Vagina (tissue), 2 donors: ENCODE measurements at regions not wholly inside any gene's neighbourhood (a gene's known extent, or its start where the extent isn't known, plus 50 kb on each side); places are given as distances from the start of the nearest gene placed in this dataset.

Experiments
- DNase-seq, 2 donors: peaks; one replicate each; pipeline ENCODE4 v3.0.0-alpha.2; 2017; ENCODE audit errors: extremely low spot score in 2 of 2
- H3K27ac ChIP-seq: fragments of 200-600 bp; sonication (generic); one replicate; pipeline ENCODE4 v1.5.1; 2019
- H3K27me3 ChIP-seq: fragments of 200-600 bp; sonication (generic); one replicate; pipeline ENCODE4 v1.5.1; 2019
- H3K36me3 ChIP-seq, 2 donors: fragments of 200-600 bp; sonication (generic); one replicate each; pipeline ENCODE4 v1.5.1; 2017 to 2019
- H3K4me1 ChIP-seq: fragments of 200-600 bp; sonication (generic); one replicate; pipeline ENCODE4 v1.5.1; 2019
- H3K4me3 ChIP-seq, 2 donors: fragments of 200-600 bp; sonication (generic); 1 replicate in 1 of 2; 2 replicates in 1 of 2; pipeline ENCODE4 v1.5.1; 2016 to 2019
- H3K9me3 ChIP-seq: fragments of 200-600 bp; sonication (generic); one replicate; pipeline ENCODE4 v1.5.1; 2019
- POLR2A ChIP-seq, 2 donors: fragments of 450-650 bp; IDR thresholded peaks; one replicate each; pipeline ENCODE4 v1.6.1; 2017; ENCODE audit warnings: antibody characterized with exemption in 2 of 2, mild to moderate bottlenecking in 2 of 2, moderate library complexity in 2 of 2
- POLR2AphosphoS5 ChIP-seq, 2 donors: sonication (generic); formaldehyde crosslinking; IDR thresholded peaks; one replicate each; pipeline ENCODE4 v1.9.0; 2017; ENCODE audit warnings: antibody characterized with exemption in 2 of 2, mild to moderate bottlenecking in 2 of 2, low read depth in 1 of 2; ENCODE audit not compliant: insufficient read depth in 1 of 2
- intact Hi-C: fragments of 100-400 bp; cut with DNase I; formaldehyde crosslinking; loops from one replicate; pipeline ENCODE4 v1.15.1; 2023
- TF ChIP-seq, protein P1 (sequence below), 3 experiments: fragments of 450-650 bp in 2 of 3; fragments of 200-600 bp in 1 of 3; sonication (generic) in 1 of 3; IDR thresholded peaks; one replicate each; pipeline ENCODE4 v1.5.1; 2017 to 2019; ENCODE audit warnings: antibody characterized with exemption in 3 of 3, mild to moderate bottlenecking in 2 of 3, moderate library complexity in 2 of 3

DNA sequence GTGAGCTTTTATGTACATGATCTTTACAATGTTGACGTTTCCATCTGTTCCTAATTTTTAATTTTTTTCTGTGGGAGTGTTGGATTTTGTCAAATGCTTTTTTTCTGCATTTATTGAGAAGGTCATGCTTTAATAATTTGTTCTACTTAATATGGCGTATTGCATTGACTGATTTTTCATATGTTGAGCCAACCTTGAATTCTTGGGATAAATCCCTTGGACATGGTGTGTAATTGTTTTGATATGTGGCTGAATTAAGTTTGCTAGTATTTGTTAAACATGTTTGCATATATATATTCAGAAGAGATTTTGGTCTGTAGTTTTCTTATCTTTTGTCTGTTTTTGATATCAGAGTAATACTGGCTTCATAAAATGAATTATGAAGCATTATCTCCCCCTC lies 256.7 kb downstream of the EDEM1 start:
- Histone ChIP-seq H3K4me3 (no peak overlapping the region), H3K9me3 (no peaks in the 10 kb centered on the region), H3K27ac (no peak overlapping the region), H3K36me3 (no peaks in the 10 kb centered on the region), H3K27me3 (no peaks in the 10 kb centered on the region), H3K4me1 (no peaks in the 10 kb centered on the region)
- intact Hi-C loops: no loop called here
- TF ChIP-seq, protein P1, sequence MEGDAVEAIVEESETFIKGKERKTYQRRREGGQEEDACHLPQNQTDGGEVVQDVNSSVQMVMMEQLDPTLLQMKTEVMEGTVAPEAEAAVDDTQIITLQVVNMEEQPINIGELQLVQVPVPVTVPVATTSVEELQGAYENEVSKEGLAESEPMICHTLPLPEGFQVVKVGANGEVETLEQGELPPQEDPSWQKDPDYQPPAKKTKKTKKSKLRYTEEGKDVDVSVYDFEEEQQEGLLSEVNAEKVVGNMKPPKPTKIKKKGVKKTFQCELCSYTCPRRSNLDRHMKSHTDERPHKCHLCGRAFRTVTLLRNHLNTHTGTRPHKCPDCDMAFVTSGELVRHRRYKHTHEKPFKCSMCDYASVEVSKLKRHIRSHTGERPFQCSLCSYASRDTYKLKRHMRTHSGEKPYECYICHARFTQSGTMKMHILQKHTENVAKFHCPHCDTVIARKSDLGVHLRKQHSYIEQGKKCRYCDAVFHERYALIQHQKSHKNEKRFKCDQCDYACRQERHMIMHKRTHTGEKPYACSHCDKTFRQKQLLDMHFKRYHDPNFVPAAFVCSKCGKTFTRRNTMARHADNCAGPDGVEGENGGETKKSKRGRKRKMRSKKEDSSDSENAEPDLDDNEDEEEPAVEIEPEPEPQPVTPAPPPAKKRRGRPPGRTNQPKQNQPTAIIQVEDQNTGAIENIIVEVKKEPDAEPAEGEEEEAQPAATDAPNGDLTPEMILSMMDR (IDR thresholded peaks at IDR 0.05): no peak
- TF ChIP-seq POLR2AphosphoS5 (IDR thresholded peaks at IDR 0.05; ENCODE audit: insufficient read depth in 1 of 2, low read depth in 1 of 2): no peak
- TF ChIP-seq POLR2A (IDR thresholded peaks at IDR 0.05): no peak
- no peak for DNase-seq

DNA sequence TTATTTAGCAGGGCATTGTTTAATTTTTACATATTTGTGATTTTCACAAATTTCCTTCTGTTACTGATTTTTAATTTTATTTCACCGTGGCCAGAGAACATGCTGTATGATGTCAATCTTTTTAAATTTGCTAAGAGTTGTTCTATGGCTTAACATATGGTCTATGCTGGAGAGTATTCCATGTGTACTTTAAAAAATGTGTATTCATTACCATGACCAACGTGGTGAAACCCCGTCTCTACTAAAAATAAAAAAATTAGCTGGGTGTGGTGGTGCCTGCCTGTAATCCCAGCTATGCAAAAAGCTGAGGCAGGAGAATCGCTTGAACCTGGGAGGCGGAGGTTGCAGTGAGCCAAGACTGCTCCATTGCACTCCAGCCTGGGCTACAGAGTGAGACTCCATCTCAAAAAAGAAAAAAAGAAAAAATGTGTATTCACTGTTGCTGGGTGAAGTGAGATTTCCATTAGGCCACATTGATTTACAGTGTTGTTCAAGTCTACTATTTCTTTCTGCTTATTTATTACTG lies 258.2 kb downstream of the EDEM1 start:
- Histone ChIP-seq H3K27me3 (no peaks in the 10 kb centered on the region), H3K4me1 (no peaks in the 10 kb centered on the region), H3K9me3 (no peaks in the 10 kb centered on the region), H3K4me3 (no peak overlapping the region), H3K36me3 (no peaks in the 10 kb centered on the region), H3K27ac (no peak overlapping the region)
- no peak for TF ChIP-seq POLR2AphosphoS5 (IDR thresholded peaks at IDR 0.05; ENCODE audit: insufficient read depth in 1 of 2, low read depth in 1 of 2)
- TF ChIP-seq, protein P1 (IDR thresholded peaks at IDR 0.05): no peak
- TF ChIP-seq POLR2A (IDR thresholded peaks at IDR 0.05): no peak
- no peak for DNase-seq
- intact Hi-C loops: no loop called here

DNA sequence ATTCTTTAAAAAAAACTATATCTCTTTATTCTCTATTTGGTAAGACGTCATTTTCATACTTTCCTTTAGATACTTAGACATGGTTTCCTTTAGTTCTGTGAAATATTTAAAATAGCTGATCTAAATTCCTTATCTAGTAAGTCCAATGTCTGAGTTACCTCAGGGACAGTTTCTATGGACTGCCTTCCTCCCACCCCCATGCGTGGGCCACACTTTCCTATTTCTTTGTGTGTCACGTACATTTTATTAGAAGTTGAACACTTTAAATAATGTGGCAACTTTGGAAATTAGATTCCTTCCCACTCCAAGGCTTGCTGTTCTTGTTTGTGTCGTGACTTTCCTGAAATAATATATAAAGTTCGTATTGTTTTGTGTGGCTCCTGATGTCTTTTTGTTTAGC lies 260.7 kb downstream of the EDEM1 start:
- no peak for TF ChIP-seq POLR2A (IDR thresholded peaks at IDR 0.05)
- no peak for TF ChIP-seq POLR2AphosphoS5 (IDR thresholded peaks at IDR 0.05; ENCODE audit: insufficient read depth in 1 of 2, low read depth in 1 of 2)
- Histone ChIP-seq H3K27me3 (no peaks in the 10 kb centered on the region), H3K27ac (no peak overlapping the region), H3K4me1 (no peaks in the 10 kb centered on the region), H3K9me3 (no peaks in the 10 kb centered on the region), H3K4me3 (no peak overlapping the region), H3K36me3 (no peaks in the 10 kb centered on the region)
- no peak for DNase-seq
- intact Hi-C loops: no loop called here

DNA sequence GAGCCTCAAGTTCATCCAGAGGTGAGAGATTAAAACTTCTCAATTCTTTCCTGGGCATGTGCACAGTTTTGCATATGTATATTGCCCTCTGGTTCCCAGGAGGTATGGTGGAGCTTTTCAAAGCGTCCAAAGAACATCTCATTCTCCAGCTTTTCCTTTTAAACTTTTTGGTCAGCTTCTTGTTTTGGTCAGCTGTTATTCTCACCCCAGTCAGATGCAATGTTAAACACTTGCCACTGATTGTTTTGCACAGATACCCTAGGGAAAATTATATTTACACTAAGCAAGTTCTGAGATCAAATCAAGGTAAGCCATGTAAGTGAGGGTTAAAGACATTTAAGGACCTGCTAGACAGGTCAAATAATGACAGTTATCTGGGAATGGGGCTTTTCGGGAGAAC lies 261.3 kb downstream of the EDEM1 start:
- no peaks in the 10 kb centered on the region for H3K27me3 ChIP-seq
- TF ChIP-seq POLR2AphosphoS5 (IDR thresholded peaks at IDR 0.05; ENCODE audit: insufficient read depth in 1 of 2, low read depth in 1 of 2): no peak
- TF ChIP-seq POLR2A (IDR thresholded peaks at IDR 0.05): no peak
- TF ChIP-seq, protein P1 (IDR thresholded peaks at IDR 0.05): no peak
- no peaks in the 10 kb centered on the region for H3K9me3 ChIP-seq
- H3K27ac ChIP-seq: no peak overlapping the region
- H3K4me1 ChIP-seq: no peaks in the 10 kb centered on the region
- no peak for DNase-seq
- no peak overlapping the region for H3K4me3 ChIP-seq
- intact Hi-C loops: no loop called here
- no peaks in the 10 kb centered on the region for H3K36me3 ChIP-seq

DNA sequence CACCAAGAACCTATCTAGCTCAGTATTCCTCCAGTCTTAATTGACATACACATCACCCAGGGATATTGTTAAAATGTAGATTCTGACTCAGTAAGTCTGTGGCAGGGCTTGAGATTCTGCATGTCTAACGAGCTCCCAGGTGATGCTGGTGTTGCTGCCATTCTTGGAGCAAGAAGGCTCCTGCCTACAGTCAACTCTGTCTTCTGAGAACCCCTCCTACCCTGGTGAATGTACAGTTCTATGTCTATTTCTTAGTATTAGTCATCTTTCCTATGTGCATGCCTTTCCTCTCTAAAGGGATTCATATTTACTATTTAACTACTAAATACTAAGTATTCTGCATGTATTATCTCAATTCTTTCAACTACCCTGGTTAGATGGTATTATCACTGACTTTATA lies 268.7 kb downstream of the EDEM1 start:
- no peaks in the 10 kb centered on the region for H3K27me3 ChIP-seq
- TF ChIP-seq, protein P1 (IDR thresholded peaks at IDR 0.05): no peak
- no peak for TF ChIP-seq POLR2AphosphoS5 (IDR thresholded peaks at IDR 0.05; ENCODE audit: insufficient read depth in 1 of 2, low read depth in 1 of 2)
- TF ChIP-seq POLR2A (IDR thresholded peaks at IDR 0.05): no peak
- H3K36me3 ChIP-seq: no peaks in the 10 kb centered on the region
- H3K4me3 ChIP-seq: no peak overlapping the region
- no peak overlapping the region for H3K27ac ChIP-seq
- H3K9me3 ChIP-seq: no peaks in the 10 kb centered on the region
- no peaks in the 10 kb centered on the region for H3K4me1 ChIP-seq
- no peak for DNase-seq
- intact Hi-C loops: no loop called here
